ENCODE measurements at regions not wholly inside any gene's neighbourhood (a gene's known extent, or its start where the extent isn't known, plus 50 kb on each side); places are given as distances from the start of the nearest gene placed in this dataset.

DNA sequence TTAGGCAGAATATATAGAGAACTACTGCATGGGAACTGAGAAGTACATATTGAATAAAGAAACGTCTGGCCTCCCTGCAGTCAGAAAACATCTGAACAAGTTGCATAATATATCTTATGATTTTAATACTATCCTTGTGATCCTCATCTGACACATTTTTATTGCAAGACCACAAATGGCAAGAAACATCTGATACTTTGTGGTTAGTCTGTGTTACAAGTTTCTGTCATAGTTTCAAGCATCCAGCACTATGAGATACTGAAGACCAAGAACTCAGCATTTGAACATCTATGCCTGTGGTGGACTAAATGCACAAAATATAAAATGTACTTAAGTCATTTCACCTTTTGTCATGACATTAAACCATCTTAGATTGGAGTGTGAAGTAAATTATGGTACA is 1175.8 kb upstream of the MIR17HG start:
- ATAC-seq, result no peak

DNA sequence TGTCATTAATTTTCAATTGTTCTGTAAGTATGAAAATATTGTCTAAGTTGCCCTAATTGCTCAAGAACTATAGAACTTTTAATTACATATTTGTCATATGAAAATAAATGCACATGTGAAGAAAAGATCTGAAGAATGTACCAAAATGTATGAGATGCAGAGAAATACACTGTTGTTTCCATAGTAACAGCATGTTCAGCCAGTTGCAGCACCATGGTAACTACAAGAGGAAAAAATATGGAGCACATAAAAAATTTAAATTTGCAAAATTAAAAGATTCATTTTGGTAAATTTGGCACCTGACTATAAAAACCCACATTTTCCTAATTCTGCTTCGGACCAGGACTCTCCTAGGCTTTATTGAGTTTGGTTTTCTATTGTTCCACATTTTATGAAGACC is 1170.0 kb upstream of the MIR17HG start:
- Histone ChIP-seq H3K9me3 (no peaks in the 10 kb centered on the region), H3K36me3 (no peaks in the 10 kb centered on the region), H3K27me3 (no peaks in the 10 kb centered on the region), H3K4me1 (no peaks in the 10 kb centered on the region), H3K4me3 (no peak overlapping the region), H3K27ac (no peak overlapping the region)
- no peak for DNase-seq
- no peak for ATAC-seq
- 77 to 80% methylated on average over 1 of the region's 1 CpG for WGBS, 2 donors
- intact Hi-C loops (cut with DNase I), result no loop called here
- TF ChIP-seq, protein P1, sequence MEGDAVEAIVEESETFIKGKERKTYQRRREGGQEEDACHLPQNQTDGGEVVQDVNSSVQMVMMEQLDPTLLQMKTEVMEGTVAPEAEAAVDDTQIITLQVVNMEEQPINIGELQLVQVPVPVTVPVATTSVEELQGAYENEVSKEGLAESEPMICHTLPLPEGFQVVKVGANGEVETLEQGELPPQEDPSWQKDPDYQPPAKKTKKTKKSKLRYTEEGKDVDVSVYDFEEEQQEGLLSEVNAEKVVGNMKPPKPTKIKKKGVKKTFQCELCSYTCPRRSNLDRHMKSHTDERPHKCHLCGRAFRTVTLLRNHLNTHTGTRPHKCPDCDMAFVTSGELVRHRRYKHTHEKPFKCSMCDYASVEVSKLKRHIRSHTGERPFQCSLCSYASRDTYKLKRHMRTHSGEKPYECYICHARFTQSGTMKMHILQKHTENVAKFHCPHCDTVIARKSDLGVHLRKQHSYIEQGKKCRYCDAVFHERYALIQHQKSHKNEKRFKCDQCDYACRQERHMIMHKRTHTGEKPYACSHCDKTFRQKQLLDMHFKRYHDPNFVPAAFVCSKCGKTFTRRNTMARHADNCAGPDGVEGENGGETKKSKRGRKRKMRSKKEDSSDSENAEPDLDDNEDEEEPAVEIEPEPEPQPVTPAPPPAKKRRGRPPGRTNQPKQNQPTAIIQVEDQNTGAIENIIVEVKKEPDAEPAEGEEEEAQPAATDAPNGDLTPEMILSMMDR (IDR thresholded peaks at IDR 0.05), result no peak

More for the DNA sequence above, 1175.8 kb upstream of the MIR17HG start:
- TF ChIP-seq, protein P1 (IDR thresholded peaks at IDR 0.05), result no peak
- no peak overlapping the region for H3K4me3 ChIP-seq
- no peaks in the 10 kb centered on the region for H3K36me3 ChIP-seq
- no peaks in the 10 kb centered on the region for H3K27me3 ChIP-seq
- H3K4me1 ChIP-seq, result no peaks in the 10 kb centered on the region
- intact Hi-C loops (cut with DNase I), result no loop called here
- H3K27ac ChIP-seq, result no peak overlapping the region
- no peak for DNase-seq
- WGBS, 2 donors, result 62 to 72% methylated on average over 1 of the region's 1 CpG
- no peaks in the 10 kb centered on the region for H3K9me3 ChIP-seq

DNA sequence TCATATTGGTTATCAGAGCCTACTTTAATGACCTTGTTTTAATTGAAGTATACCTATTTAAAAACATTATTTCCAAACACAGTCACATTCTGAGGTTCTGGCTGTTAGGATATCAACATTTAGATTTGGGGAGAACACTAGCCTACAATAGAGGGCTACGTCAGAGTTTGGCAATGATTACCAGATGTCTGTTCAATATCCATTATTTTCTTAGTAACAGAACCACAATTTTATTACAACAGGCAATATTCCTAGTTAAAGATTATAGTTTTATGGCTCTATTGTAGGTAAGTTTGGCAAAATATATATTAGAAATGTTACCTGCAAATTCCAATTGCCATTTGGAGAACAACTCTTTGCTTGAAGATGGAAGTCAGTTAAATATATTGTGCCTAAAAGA is 1163.1 kb upstream of the MIR17HG start:
- no peak overlapping the region for H3K27ac ChIP-seq
- no peaks in the 10 kb centered on the region for H3K27me3 ChIP-seq
- no peaks in the 10 kb centered on the region for H3K9me3 ChIP-seq
- no peaks in the 10 kb centered on the region for H3K4me1 ChIP-seq
- intact Hi-C loops (cut with DNase I), result no loop called here
- no peaks in the 10 kb centered on the region for H3K36me3 ChIP-seq
- TF ChIP-seq, protein P1 (IDR thresholded peaks at IDR 0.05), result no peak
- no peak for ATAC-seq
- no peak overlapping the region for H3K4me3 ChIP-seq
- 58 to 67% methylated on average over 1 of the region's 1 CpG for WGBS, 2 donors
- no peak for DNase-seq

DNA sequence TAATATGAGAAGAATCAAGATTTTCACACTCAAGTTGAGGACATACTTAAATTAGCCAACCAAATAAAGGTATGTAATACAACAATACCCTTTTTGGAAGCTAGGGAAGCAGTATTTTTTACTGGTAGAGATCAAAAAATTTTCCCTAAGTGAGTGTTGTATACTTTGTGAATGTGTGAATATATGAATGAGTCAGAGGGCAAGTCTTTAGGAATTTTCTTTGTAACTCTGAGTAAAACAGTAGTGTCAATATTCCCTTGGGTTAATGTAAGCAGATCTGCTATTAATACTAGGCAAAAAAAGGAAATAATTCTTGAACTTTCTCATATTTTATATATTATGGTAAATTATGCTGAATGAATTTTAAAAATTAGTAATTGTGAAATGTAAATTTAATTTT is 1161.8 kb upstream of the MIR17HG start:
- Histone ChIP-seq H3K27ac (no peak overlapping the region), H3K4me3 (no peak overlapping the region), H3K36me3 (no peaks in the 10 kb centered on the region), H3K9me3 (no peaks in the 10 kb centered on the region), H3K27me3 (no peaks in the 10 kb centered on the region), H3K4me1 (no peaks in the 10 kb centered on the region)
- ATAC-seq (no peak), DNase-seq (no peak)
- TF ChIP-seq, protein P1 (IDR thresholded peaks at IDR 0.05), result no peak
- intact Hi-C loops (cut with DNase I), result no loop called here

Data from heart right ventricle (tissue), 16 donors.